Spleen (tissue), 11 donors: ENCODE measurements at regions not wholly inside any gene's neighbourhood (a gene's known extent, or its start where the extent isn't known, plus 50 kb on each side); places are given as distances from the start of the nearest gene placed in this dataset.

Experiments used
- DNase-seq: peaks from one replicate; pipeline ENCODE4 v3.0.0-alpha.2; 2020
- H3K27ac ChIP-seq, 8 donors: fragments of 200-600 bp; sonication (generic) in 7 of 8; 1 replicate in 4 of 8; 2 replicates in 4 of 8; pipeline versions ENCODE4 v1.5.0 to v1.8.0; 2016 to 2021; ENCODE audit warnings: inconsistent platforms in 4 of 8, mild to moderate bottlenecking in 4 of 8, moderate library complexity in 1 of 8
- H3K27me3 ChIP-seq, 7 donors: fragments of 200-600 bp; sonication (generic) in 6 of 7; replicated peaks in 1 of 7; 1 replicate in 4 of 7; 2 replicates in 3 of 7; pipeline versions ENCODE4 v1.5.0 to v1.8.0; 2016 to 2021; ENCODE audit warnings: inconsistent platforms in 3 of 7, mild to moderate bottlenecking in 1 of 7
- H3K36me3 ChIP-seq, 6 donors: fragments of 200-600 bp; sonication (generic) in 5 of 6; 1 replicate in 4 of 6; 2 replicates in 2 of 6; pipeline versions ENCODE4 v1.5.0 to v1.8.0; 2016 to 2021; ENCODE audit warnings: inconsistent platforms in 2 of 6
- H3K4me1 ChIP-seq, 6 donors: fragments of 200-600 bp; sonication (generic) in 5 of 6; 1 replicate in 3 of 6; 2 replicates in 3 of 6; pipeline versions ENCODE4 v1.5.0 to v1.8.0; 2016 to 2021; ENCODE audit warnings: inconsistent platforms in 3 of 6
- H3K4me3 ChIP-seq, 8 donors: fragments of 200-600 bp; sonication (generic) in 7 of 8; 1 replicate in 4 of 8; 2 replicates in 4 of 8; pipeline versions ENCODE4 v1.5.0 to v1.8.0; 2016 to 2021; ENCODE audit warnings: inconsistent platforms in 4 of 8, mild to moderate bottlenecking in 4 of 8, moderate library complexity in 2 of 8
- H3K9me3 ChIP-seq, 8 donors: fragments of 200-600 bp; sonication (generic) in 7 of 8; 1 replicate in 4 of 8; 2 replicates in 4 of 8; pipeline versions ENCODE4 v1.5.0 to v1.8.0; 2016 to 2021; ENCODE audit warnings: inconsistent platforms in 4 of 8
- POLR2A ChIP-seq, 3 donors: fragments of 450-650 bp; IDR thresholded peaks; one replicate each; pipeline ENCODE4 v1.5.1; 2017; ENCODE audit warnings: antibody characterized with exemption in 3 of 3, mild to moderate bottlenecking in 1 of 3
- POLR2AphosphoS5 ChIP-seq, 3 donors: sonication (generic); formaldehyde crosslinking; IDR thresholded peaks; one replicate each; pipeline ENCODE4 v1.5.1; 2017; ENCODE audit warnings: antibody characterized with exemption in 3 of 3
- WGBS, 5 donors: extraction: QIAGEN DNeasy Blood & Tissue Kit in 3 of 5; methylation state at CpG; one replicate each; pipeline versions ENCODE4 v1.1.5 to v1.1.7; 2013 to 2018; 5-methylcytosine and 5-hydroxymethylcytosine counted together
- intact Hi-C: fragments of 100-400 bp; cut with DNase I; formaldehyde crosslinking; loops from one replicate; pipeline ENCODE4 v1.15.0; 2023; ENCODE audit warnings: low total_unique reads
- TF ChIP-seq, protein P1 (sequence below), 11 experiments: fragments of 200-600 bp in 7 of 11; fragments of 450-650 bp in 4 of 11; sonication (generic) in 4 of 11; IDR thresholded peaks in 8 of 11; conservative IDR thresholded peaks in 3 of 11; 1 replicate in 7 of 11; 2 replicates in 4 of 11; pipeline versions ENCODE4 v1.4.0 to v1.8.0; 2016 to 2021; ENCODE audit warnings: antibody characterized with exemption in 11 of 11, inconsistent platforms in 4 of 11, mild to moderate bottlenecking in 1 of 11
- donor health status: healthy with polysubstance abuse.
- donor health status: DM: no; HTN: no; CAD: no; lungs with moderate emphysema.
- donor health status: DM: no; HTN: no; CAD: no.
- donor health status: Bipolar disorder and iron deficiency.
- donor health status: healthy.
- donor health status: DM: no; HTN: no; CAD: no.
- donor health status: DM: yes; HTN: yes; CAD: no.

DNA sequence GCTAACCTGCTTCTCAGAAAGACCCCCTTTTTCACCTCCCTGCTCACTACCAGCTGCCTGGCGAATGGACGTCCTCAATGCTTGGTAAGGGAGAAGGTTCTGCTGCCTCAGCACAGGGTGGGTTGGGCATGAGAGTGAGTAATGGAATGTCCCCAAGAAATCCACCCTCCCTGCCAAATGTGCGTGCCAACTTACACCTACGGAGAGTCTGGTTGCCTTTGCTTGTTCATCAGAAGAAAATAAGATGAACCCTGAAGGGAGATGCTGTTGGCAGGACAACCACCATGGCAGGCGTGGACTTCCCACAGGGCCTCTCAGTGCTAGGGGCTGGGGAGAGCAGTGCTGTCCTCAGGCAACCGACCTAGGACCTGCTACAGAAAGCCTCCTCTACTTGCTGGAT is 106.0 kb downstream of the XCL2 start:
- DNase-seq, result no peak
- Histone ChIP-seq H3K27me3 (no peaks in the 10 kb centered on the region), H3K4me1 (peaks cover 0 to 19% (median 13%) of the 10 kb centered on the region in 6 donors), H3K27ac (no peak overlapping the region), H3K4me3 (no peak overlapping the region), H3K36me3 (no peaks in the 10 kb centered on the region), H3K9me3 (no peaks in the 10 kb centered on the region)
- WGBS, 5 donors, result 87 to 96% (median 92%) methylated on average over 6 of the region's 6 CpGs
- intact Hi-C loops, result loop anchor here (10.0 kb wide), 1 partner anchor 927 kb away; the partner anchor contains the start of genes BLZF1 and NME7
- TF ChIP-seq POLR2AphosphoS5 (IDR thresholded peaks at IDR 0.05) (no peak), POLR2A (IDR thresholded peaks at IDR 0.05) (no peak)
- TF ChIP-seq, protein P1, sequence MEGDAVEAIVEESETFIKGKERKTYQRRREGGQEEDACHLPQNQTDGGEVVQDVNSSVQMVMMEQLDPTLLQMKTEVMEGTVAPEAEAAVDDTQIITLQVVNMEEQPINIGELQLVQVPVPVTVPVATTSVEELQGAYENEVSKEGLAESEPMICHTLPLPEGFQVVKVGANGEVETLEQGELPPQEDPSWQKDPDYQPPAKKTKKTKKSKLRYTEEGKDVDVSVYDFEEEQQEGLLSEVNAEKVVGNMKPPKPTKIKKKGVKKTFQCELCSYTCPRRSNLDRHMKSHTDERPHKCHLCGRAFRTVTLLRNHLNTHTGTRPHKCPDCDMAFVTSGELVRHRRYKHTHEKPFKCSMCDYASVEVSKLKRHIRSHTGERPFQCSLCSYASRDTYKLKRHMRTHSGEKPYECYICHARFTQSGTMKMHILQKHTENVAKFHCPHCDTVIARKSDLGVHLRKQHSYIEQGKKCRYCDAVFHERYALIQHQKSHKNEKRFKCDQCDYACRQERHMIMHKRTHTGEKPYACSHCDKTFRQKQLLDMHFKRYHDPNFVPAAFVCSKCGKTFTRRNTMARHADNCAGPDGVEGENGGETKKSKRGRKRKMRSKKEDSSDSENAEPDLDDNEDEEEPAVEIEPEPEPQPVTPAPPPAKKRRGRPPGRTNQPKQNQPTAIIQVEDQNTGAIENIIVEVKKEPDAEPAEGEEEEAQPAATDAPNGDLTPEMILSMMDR (IDR thresholded peaks at IDR 0.05 in 8 of 11, conservative IDR thresholded peaks at IDR 0.05 in 3 of 11), result no peak

DNA sequence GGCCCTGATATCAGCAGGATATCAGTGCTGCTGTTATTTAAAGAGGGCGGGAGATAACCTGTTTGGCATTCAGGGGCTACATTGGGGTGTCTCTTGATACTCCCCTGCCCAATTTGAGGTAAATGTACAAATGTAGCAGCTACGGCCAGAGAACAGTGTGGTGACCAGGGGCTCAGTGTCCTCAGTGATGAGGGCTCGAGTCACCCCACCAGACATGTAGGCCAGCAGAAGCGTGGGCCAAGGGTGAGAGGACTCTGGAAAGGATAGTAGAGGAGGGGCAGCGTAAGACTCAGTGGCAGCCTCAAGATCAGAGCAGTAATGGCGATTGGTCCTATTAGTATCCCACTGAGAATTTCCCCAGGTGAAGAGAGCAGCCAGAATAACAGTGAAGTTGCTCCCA is 108.4 kb downstream of the XCL2 start:
- intact Hi-C loops, result loop anchor here (10.0 kb wide), 1 partner anchor 929 kb away; the partner anchor contains the start of genes BLZF1 and NME7
- TF ChIP-seq POLR2A (IDR thresholded peaks at IDR 0.05) (no peak), POLR2AphosphoS5 (IDR thresholded peaks at IDR 0.05) (no peak)
- TF ChIP-seq, protein P1 (IDR thresholded peaks at IDR 0.05 in 8 of 11, conservative IDR thresholded peaks at IDR 0.05 in 3 of 11), result no peak

DNA sequence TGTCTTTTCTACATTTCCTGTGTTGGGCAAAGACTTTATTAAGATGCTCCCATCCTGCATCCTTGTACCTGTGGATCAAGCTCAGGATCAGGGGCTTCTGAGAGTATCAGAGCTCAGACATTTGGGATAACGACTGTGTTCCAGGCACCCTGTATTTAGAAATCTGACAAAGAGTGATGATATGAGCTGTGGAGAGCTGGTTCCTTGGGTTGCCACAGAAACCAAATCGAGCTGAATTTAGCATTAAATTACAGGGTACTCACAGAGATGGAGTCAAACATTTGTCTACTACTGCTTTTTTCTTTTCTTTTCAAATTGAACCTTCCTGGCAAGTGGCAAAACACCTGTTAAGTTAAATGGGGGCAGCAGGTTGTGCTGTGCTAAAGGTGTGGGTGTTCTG is 110.6 kb downstream of the XCL2 start:
- H3K27me3 ChIP-seq, result no peaks in the 10 kb centered on the region
- peaks cover 0 to 19% (median 0%) of the 10 kb centered on the region in 6 donors for H3K4me1 ChIP-seq
- TF ChIP-seq POLR2AphosphoS5 (IDR thresholded peaks at IDR 0.05) (no peak), POLR2A (IDR thresholded peaks at IDR 0.05) (no peak)
- TF ChIP-seq, protein P1 (IDR thresholded peaks at IDR 0.05 in 8 of 11, conservative IDR thresholded peaks at IDR 0.05 in 3 of 11), result no peak
- DNase-seq, result no peak
- WGBS, 5 donors, result 76 to 90% (median 83%) methylated on average over 2 of the region's 2 CpGs
- no peak overlapping the region for H3K27ac ChIP-seq
- intact Hi-C loops, result loop anchor here (10.0 kb wide), 1 partner anchor 932 kb away; the partner anchor contains the start of genes BLZF1 and NME7
- H3K4me3 ChIP-seq, result no peak overlapping the region
- H3K9me3 ChIP-seq, result no peaks in the 10 kb centered on the region
- H3K36me3 ChIP-seq, result no peaks in the 10 kb centered on the region

More for the DNA sequence above, 108.4 kb downstream of the XCL2 start:
- DNase-seq, result no peak
- H3K4me1 ChIP-seq, result peaks cover 0 to 21% (median 13%) of the 10 kb centered on the region in 6 donors
- no peaks in the 10 kb centered on the region for H3K9me3 ChIP-seq
- no peak overlapping the region for H3K4me3 ChIP-seq
- no peaks in the 10 kb centered on the region for H3K27me3 ChIP-seq
- H3K36me3 ChIP-seq, result no peaks in the 10 kb centered on the region
- H3K27ac ChIP-seq, result no peak overlapping the region
- WGBS, 5 donors, result 83 to 90% (median 89%) methylated on average over 6 of the region's 6 CpGs

DNA sequence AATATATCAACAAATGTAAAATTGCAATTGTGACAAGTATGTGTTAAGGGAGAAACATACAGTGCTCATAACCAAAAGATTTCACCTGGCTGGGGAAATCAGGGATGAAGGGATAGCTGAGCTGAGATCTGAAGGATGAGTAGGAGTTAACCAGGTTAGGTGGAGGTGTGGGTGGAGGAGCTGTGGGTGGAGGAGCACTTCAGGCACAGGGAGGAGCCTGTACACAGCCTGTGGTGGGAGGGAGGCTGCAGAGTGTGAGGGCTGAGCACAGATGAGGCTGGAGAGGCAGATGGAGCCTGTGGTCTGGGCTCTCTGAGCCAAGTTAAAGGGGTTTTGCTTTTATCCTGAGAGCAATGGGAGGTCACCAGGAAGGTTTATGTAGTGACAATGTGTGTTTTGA is 111.9 kb downstream of the XCL2 start:
- Histone ChIP-seq H3K4me1 (peaks cover 0 to 19% (median 2%) of the 10 kb centered on the region in 6 donors), H3K36me3 (no peaks in the 10 kb centered on the region), H3K27me3 (no peaks in the 10 kb centered on the region), H3K27ac (no peak overlapping the region), H3K4me3 (no peak overlapping the region), H3K9me3 (no peaks in the 10 kb centered on the region)
- TF ChIP-seq, protein P1 (IDR thresholded peaks at IDR 0.05 in 8 of 11, conservative IDR thresholded peaks at IDR 0.05 in 3 of 11), result no peak
- TF ChIP-seq POLR2A (IDR thresholded peaks at IDR 0.05) (no peak), POLR2AphosphoS5 (IDR thresholded peaks at IDR 0.05) (no peak)
- no peak for DNase-seq
- intact Hi-C loops, result loop anchor here (10.0 kb wide), 1 partner anchor 933 kb away; the partner anchor contains the start of genes BLZF1 and NME7
